HEK293 (cell line): ENCODE measurements at regions not wholly inside any gene's neighbourhood (a gene's known extent, or its start where the extent isn't known, plus 50 kb on each side); places are given as distances from the start of the nearest gene placed in this dataset.

Experiments
- CTCF ChIA-PET: fragments of 350-600 bp; formaldehyde crosslinking; extraction: SDS; loops from one replicate; lab custom pipeline; 2021; ENCODE audit warnings: antibody characterized with exemption; lab: Yijun Ruan, JAX
- POLR2A ChIA-PET: fragments of 300-600 bp; formaldehyde crosslinking; extraction: SDS; loops from one replicate; lab custom pipeline; 2020; ENCODE audit warnings: antibody characterized with exemption, inconsistent platforms; lab: Yijun Ruan, JAX
- H3K27ac ChIP-seq: fragments of 200-500 bp; sonication (Bioruptor generic); 2 replicates; pipeline ENCODE4 v1.5.1; 2014; ENCODE audit warnings: low read depth, low read length, control low read depth, inconsistent platforms; ENCODE audit errors: extremely low read depth
- H3K36me3 ChIP-seq, 2 experiments: fragments of 200-500 bp in 1 of 2; sonication (Bioruptor generic) in 1 of 2; 1 replicate in 1 of 2; 2 replicates in 1 of 2; pipeline ENCODE4 v1.5.1; 2014 to 2017; ENCODE audit warnings: inconsistent platforms in 2 of 2, low read length in 2 of 2; ENCODE audit not compliant: control insufficient read depth in 2 of 2, insufficient read depth in 1 of 2
- H3K4me1 ChIP-seq: fragments of 200-500 bp; sonication (Bioruptor generic); 2 replicates; pipeline ENCODE4 v1.5.1; 2014; ENCODE audit warnings: mild to moderate bottlenecking, low read length, inconsistent platforms; ENCODE audit not compliant: control insufficient read depth, insufficient read depth
- H3K4me3 ChIP-seq: 2 replicates; pipeline ENCODE4 v1.5.1; 2011; ENCODE audit warnings: low read depth, mild to moderate bottlenecking, control low read depth, low read length, moderate library complexity
- H3K9me3 ChIP-seq: fragments of 200-500 bp; sonication (Bioruptor generic); 2 replicates; pipeline ENCODE4 v1.5.1; 2014; ENCODE audit warnings: low read depth, low read length, inconsistent platforms; ENCODE audit not compliant: control insufficient read depth, insufficient read depth
- EGR2 ChIP-seq: fragments of 450-650 bp; formaldehyde crosslinking; IDR thresholded peaks from 2 replicates; pipeline ENCODE4 v1.5.1; 2016; ENCODE audit warnings: low read depth, missing biosample characterization, missing genetic modification characterization
- FEZF1 ChIP-seq: fragments of 450-650 bp; formaldehyde crosslinking; IDR thresholded peaks from 2 replicates; pipeline ENCODE4 v1.5.1; 2016; ENCODE audit warnings: missing biosample characterization, missing genetic modification characterization
- HOXA7 ChIP-seq: sonication (generic); formaldehyde crosslinking; IDR thresholded peaks from 2 replicates; pipeline ENCODE4 v1.8.1; 2022; ENCODE audit warnings: missing genetic modification reagents, borderline replicate concordance
- HOXC10 ChIP-seq: sonication (generic); formaldehyde crosslinking; IDR thresholded peaks from 2 replicates; pipeline ENCODE4 v1.8.1; 2023; ENCODE audit warnings: mild to moderate bottlenecking, missing genetic modification reagents
- HOXD13 ChIP-seq: sonication (generic); formaldehyde crosslinking; IDR thresholded peaks from 2 replicates; pipeline ENCODE4 v1.8.0; 2022; ENCODE audit warnings: missing genetic modification reagents, borderline replicate concordance
- KLF7 ChIP-seq: fragments of 450-650 bp; formaldehyde crosslinking; IDR thresholded peaks from 2 replicates; pipeline ENCODE4 v1.5.1; 2016; ENCODE audit warnings: missing biosample characterization, missing genetic modification characterization, borderline replicate concordance
- PRDM1 ChIP-seq: fragments of 450-650 bp; formaldehyde crosslinking; IDR thresholded peaks from 2 replicates; pipeline ENCODE4; 2016; ENCODE audit warnings: missing biosample characterization, missing genetic modification characterization
- TCF7L2 ChIP-seq: IDR thresholded peaks from 2 replicates; pipeline ENCODE4 v1.6.1; 2011; ENCODE audit warnings: low read depth, mild to moderate bottlenecking, inconsistent platforms, low read length, moderate library complexity, borderline replicate concordance
- ZBTB49 ChIP-seq: fragments of 450-650 bp; formaldehyde crosslinking; IDR thresholded peaks from 2 replicates; pipeline ENCODE4 v1.5.1; 2016; ENCODE audit warnings: missing biosample characterization, missing genetic modification characterization, low read depth
- ZFP69B ChIP-seq: fragments of 450-650 bp; formaldehyde crosslinking; IDR thresholded peaks from 2 replicates; pipeline ENCODE4 v1.5.1; 2016; ENCODE audit warnings: missing biosample characterization, missing genetic modification characterization
- ZNF214 ChIP-seq: fragments of 450-650 bp; formaldehyde crosslinking; IDR thresholded peaks from 2 replicates; pipeline ENCODE4 v1.5.1; 2017; ENCODE audit warnings: missing biosample characterization, mild to moderate bottlenecking, missing genetic modification characterization, borderline replicate concordance
- ZNF239 ChIP-seq: fragments of 450-650 bp; formaldehyde crosslinking; IDR thresholded peaks from 2 replicates; pipeline ENCODE4 v1.5.1; 2016; ENCODE audit warnings: missing biosample characterization, missing genetic modification characterization
- ZNF311 ChIP-seq: fragments of 450-650 bp; formaldehyde crosslinking; IDR thresholded peaks from 2 replicates; pipeline ENCODE4 v1.5.1; 2017; ENCODE audit warnings: missing biosample characterization, missing genetic modification characterization, borderline replicate concordance
- ZNF610 ChIP-seq: fragments of 450-650 bp; formaldehyde crosslinking; IDR thresholded peaks from 2 replicates; pipeline ENCODE4 v1.5.1; 2016; ENCODE audit warnings: missing biosample characterization, missing genetic modification characterization, borderline replicate concordance
- ZNF654 ChIP-seq: fragments of 450-650 bp; formaldehyde crosslinking; IDR thresholded peaks from 2 replicates; pipeline ENCODE4 v1.5.1; 2016; ENCODE audit warnings: low read depth, missing biosample characterization, missing genetic modification characterization
- ZNF660 ChIP-seq: fragments of 450-650 bp; IDR thresholded peaks from 2 replicates; pipeline ENCODE4 v1.5.1; 2018; ENCODE audit warnings: missing biosample characterization, mild to moderate bottlenecking, missing genetic modification characterization
- ZNF692 ChIP-seq: fragments of 450-650 bp; formaldehyde crosslinking; IDR thresholded peaks from 2 replicates; pipeline ENCODE4 v1.5.1; 2016; ENCODE audit warnings: missing biosample characterization, missing genetic modification characterization
- ZNF747 ChIP-seq: fragments of 450-650 bp; formaldehyde crosslinking; IDR thresholded peaks from 2 replicates; pipeline ENCODE4 v1.5.1; 2016; ENCODE audit warnings: missing biosample characterization, missing genetic modification characterization
- TF ChIP-seq, protein P1 (sequence below): fragments of 450-650 bp; formaldehyde crosslinking; IDR thresholded peaks from 2 replicates; pipeline ENCODE4 v1.5.1; 2016; ENCODE audit warnings: missing biosample characterization, missing genetic modification characterization
- TF ChIP-seq, protein P2 (sequence below): fragments of 450-650 bp; formaldehyde crosslinking; IDR thresholded peaks from 2 replicates; pipeline ENCODE4 v1.5.1; 2016; ENCODE audit warnings: missing biosample characterization, missing genetic modification characterization
- TF ChIP-seq, protein P3 (sequence below): fragments of 450-650 bp; formaldehyde crosslinking; IDR thresholded peaks from 2 replicates; pipeline ENCODE4 v1.5.0; 2017; ENCODE audit warnings: missing biosample characterization, missing genetic modification characterization, borderline replicate concordance

- Histone ChIP-seq H3K36me3 (no peaks in the 10 kb centered on the region), H3K9me3 (no peaks in the 10 kb centered on the region), H3K4me1 (no peaks in the 10 kb centered on the region), H3K27ac (no peak overlapping the region), H3K4me3 (no peak overlapping the region)
- ChIA-PET POLR2A (no interaction called here), CTCF (interaction anchor here (0.7 kb wide), 2 partner anchors 10 to 539 kb away, joined by 3 to 4 read pairs; no protein-coding TSS in a partner anchor)
- TF ChIP-seq, protein P1, sequence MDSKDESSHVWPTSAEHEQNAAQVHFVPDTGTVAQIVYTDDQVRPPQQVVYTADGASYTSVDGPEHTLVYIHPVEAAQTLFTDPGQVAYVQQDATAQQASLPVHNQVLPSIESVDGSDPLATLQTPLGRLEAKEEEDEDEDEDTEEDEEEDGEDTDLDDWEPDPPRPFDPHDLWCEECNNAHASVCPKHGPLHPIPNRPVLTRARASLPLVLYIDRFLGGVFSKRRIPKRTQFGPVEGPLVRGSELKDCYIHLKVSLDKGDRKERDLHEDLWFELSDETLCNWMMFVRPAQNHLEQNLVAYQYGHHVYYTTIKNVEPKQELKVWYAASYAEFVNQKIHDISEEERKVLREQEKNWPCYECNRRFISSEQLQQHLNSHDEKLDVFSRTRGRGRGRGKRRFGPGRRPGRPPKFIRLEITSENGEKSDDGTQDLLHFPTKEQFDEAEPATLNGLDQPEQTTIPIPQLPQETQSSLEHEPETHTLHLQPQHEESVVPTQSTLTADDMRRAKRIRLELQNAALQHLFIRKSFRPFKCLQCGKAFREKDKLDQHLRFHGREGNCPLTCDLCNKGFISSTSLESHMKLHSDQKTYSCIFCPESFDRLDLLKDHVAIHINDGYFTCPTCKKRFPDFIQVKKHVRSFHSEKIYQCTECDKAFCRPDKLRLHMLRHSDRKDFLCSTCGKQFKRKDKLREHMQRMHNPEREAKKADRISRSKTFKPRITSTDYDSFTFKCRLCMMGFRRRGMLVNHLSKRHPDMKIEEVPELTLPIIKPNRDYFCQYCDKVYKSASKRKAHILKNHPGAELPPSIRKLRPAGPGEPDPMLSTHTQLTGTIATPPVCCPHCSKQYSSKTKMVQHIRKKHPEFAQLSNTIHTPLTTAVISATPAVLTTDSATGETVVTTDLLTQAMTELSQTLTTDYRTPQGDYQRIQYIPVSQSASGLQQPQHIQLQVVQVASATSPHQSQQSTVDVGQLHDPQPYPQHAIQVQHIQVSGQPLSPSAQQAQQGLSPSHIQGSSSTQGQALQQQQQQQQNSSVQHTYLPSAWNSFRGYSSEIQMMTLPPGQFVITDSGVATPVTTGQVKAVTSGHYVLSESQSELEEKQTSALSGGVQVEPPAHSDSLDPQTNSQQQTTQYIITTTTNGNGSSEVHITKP = no peak
- TF ChIP-seq ZNF311 (no peak), HOXA7 (no peak), HOXC10 (CRISPR knock-in tag) (no peak), ZBTB49 (tag by site-specific recombination) (no peak), FEZF1 (tag by site-specific recombination) (no peak), ZNF692 (tag by site-specific recombination) (no peak), ZNF654 (tag by site-specific recombination) (no peak), EGR2 (tag by site-specific recombination) (no peak)
- TF ChIP-seq, protein P2, sequence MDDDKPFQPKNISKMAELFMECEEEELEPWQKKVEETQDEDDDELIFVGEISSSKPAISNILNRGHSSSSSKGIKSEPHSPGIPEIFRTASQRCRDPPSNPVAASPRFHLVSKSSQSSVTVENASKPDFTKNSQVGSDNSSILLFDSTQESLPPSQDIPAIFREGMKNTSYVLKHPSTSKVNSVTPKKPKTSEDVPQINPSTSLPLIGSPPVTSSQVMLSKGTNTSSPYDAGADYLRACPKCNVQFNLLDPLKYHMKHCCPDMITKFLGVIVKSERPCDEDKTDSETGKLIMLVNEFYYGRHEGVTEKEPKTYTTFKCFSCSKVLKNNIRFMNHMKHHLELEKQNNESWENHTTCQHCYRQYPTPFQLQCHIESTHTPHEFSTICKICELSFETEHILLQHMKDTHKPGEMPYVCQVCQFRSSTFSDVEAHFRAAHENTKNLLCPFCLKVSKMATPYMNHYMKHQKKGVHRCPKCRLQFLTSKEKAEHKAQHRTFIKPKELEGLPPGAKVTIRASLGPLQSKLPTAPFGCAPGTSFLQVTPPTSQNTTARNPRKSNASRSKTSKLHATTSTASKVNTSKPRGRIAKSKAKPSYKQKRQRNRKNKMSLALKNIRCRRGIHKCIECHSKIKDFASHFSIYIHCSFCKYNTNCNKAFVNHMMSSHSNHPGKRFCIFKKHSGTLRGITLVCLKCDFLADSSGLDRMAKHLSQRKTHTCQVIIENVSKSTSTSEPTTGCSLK (tag by site-specific recombination) = no peak
Measured at GRCh38 chr16:62870554-62870953, 834.3 kb upstream of the CDH8 start.

- H3K4me3 ChIP-seq = no peak overlapping the region
- no peaks in the 10 kb centered on the region for H3K36me3 ChIP-seq
- POLR2A ChIA-PET = no interaction called here
- no peak for TF ChIP-seq KLF7 (tag by site-specific recombination)
- TF ChIP-seq ZNF660 = no peak
- CTCF ChIA-PET = no interaction called here
- H3K4me1 ChIP-seq = no peaks in the 10 kb centered on the region
- no peak overlapping the region for H3K27ac ChIP-seq
- H3K9me3 ChIP-seq = no peaks in the 10 kb centered on the region
Measured at GRCh38 chr16:62869837-62870236, 833.6 kb upstream of the CDH8 start.

- ChIA-PET POLR2A (no interaction called here), CTCF (interaction anchor here (0.6 kb wide), 1 partner anchor 846 kb away, joined by 3 read pairs; no protein-coding TSS in a partner anchor)
- Histone ChIP-seq H3K4me1 (no peaks in the 10 kb centered on the region), H3K9me3 (no peaks in the 10 kb centered on the region), H3K27ac (no peak overlapping the region), H3K36me3 (no peaks in the 10 kb centered on the region), H3K4me3 (no peak overlapping the region)
- TF ChIP-seq HOXD13 (CRISPR knock-in tag) = no peak
- no peak for TF ChIP-seq TCF7L2
- TF ChIP-seq, protein P3, sequence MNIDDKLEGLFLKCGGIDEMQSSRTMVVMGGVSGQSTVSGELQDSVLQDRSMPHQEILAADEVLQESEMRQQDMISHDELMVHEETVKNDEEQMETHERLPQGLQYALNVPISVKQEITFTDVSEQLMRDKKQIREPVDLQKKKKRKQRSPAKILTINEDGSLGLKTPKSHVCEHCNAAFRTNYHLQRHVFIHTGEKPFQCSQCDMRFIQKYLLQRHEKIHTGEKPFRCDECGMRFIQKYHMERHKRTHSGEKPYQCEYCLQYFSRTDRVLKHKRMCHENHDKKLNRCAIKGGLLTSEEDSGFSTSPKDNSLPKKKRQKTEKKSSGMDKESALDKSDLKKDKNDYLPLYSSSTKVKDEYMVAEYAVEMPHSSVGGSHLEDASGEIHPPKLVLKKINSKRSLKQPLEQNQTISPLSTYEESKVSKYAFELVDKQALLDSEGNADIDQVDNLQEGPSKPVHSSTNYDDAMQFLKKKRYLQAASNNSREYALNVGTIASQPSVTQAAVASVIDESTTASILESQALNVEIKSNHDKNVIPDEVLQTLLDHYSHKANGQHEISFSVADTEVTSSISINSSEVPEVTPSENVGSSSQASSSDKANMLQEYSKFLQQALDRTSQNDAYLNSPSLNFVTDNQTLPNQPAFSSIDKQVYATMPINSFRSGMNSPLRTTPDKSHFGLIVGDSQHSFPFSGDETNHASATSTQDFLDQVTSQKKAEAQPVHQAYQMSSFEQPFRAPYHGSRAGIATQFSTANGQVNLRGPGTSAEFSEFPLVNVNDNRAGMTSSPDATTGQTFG (tag by site-specific recombination) = no peak
- TF ChIP-seq ZFP69B (tag by site-specific recombination) = no peak
- no peak for TF ChIP-seq PRDM1 (tag by site-specific recombination)
- no peak for TF ChIP-seq ZNF214 (tag by site-specific recombination)
- TF ChIP-seq ZNF747 (tag by site-specific recombination) = no peak
- TF ChIP-seq ZNF239 (tag by site-specific recombination) = no peak
- no peak for TF ChIP-seq ZNF610 (tag by site-specific recombination)
Measured at GRCh38 chr16:62863139-62863538, 826.9 kb upstream of the CDH8 start.
